GM23248 (cell line): ENCODE measurements at regions not wholly inside any gene's neighbourhood (a gene's known extent, or its start where the extent isn't known, plus 50 kb on each side); places are given as distances from the start of the nearest gene placed in this dataset.

ENCODE experiments used
- EZH2 ChIP-seq: fragments of 200-600 bp; sonication (generic); IDR thresholded peaks from 2 replicates; pipeline ENCODE4 v1.6.1; 2018; ENCODE audit warnings: antibody characterized with exemption, mild to moderate bottlenecking; ENCODE audit not compliant: insufficient read depth, poor library complexity, severe bottlenecking
- EZH2phosphoT487 ChIP-seq: fragments of 200-600 bp; sonication (generic); IDR thresholded peaks from 2 replicates; pipeline ENCODE4 v1.6.1; 2018; ENCODE audit warnings: antibody characterized with exemption, moderate library complexity, mild to moderate bottlenecking, low read depth; ENCODE audit not compliant: insufficient read depth

DNA sequence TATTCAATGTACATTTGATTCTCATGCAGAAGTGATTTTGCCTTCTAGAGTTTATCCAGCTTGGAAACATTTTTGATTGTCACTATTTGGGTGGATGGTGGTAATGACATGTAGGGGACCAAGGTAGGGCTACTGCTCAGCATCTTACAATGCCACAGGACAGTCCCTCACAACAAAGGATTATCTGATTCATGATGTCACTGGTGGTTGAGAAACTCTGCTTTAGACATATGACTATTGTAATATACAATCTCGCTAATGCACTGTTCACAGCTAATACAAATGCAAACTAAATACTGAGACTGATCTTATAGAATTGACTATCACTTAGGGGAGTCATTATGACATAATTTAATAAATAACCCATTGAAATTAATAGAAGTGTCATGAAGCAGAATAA lies 60.4 kb upstream of the BTG1 start:
- TF ChIP-seq EZH2 (no peak), EZH2phosphoT487 (no peak)
